Spleen (tissue), 11 donors: ENCODE measurements at regions not wholly inside any gene's neighbourhood (a gene's known extent, or its start where the extent isn't known, plus 50 kb on each side); places are given as distances from the start of the nearest gene placed in this dataset.

Experiments
- DNase-seq: peaks from one replicate; pipeline ENCODE4 v3.0.0-alpha.2; 2020
- H3K27ac ChIP-seq, 8 donors: fragments of 200-600 bp; sonication (generic) in 7 of 8; 1 replicate in 4 of 8; 2 replicates in 4 of 8; pipeline versions ENCODE4 v1.5.0 to v1.8.0; 2016 to 2021; ENCODE audit warnings: inconsistent platforms in 4 of 8, mild to moderate bottlenecking in 4 of 8, moderate library complexity in 1 of 8
- H3K27me3 ChIP-seq, 7 donors: fragments of 200-600 bp; sonication (generic) in 6 of 7; replicated peaks in 1 of 7; 1 replicate in 4 of 7; 2 replicates in 3 of 7; pipeline versions ENCODE4 v1.5.0 to v1.8.0; 2016 to 2021; ENCODE audit warnings: inconsistent platforms in 3 of 7, mild to moderate bottlenecking in 1 of 7
- H3K36me3 ChIP-seq, 6 donors: fragments of 200-600 bp; sonication (generic) in 5 of 6; 1 replicate in 4 of 6; 2 replicates in 2 of 6; pipeline versions ENCODE4 v1.5.0 to v1.8.0; 2016 to 2021; ENCODE audit warnings: inconsistent platforms in 2 of 6
- H3K4me1 ChIP-seq, 6 donors: fragments of 200-600 bp; sonication (generic) in 5 of 6; 1 replicate in 3 of 6; 2 replicates in 3 of 6; pipeline versions ENCODE4 v1.5.0 to v1.8.0; 2016 to 2021; ENCODE audit warnings: inconsistent platforms in 3 of 6
- H3K4me3 ChIP-seq, 8 donors: fragments of 200-600 bp; sonication (generic) in 7 of 8; 1 replicate in 4 of 8; 2 replicates in 4 of 8; pipeline versions ENCODE4 v1.5.0 to v1.8.0; 2016 to 2021; ENCODE audit warnings: inconsistent platforms in 4 of 8, mild to moderate bottlenecking in 4 of 8, moderate library complexity in 2 of 8
- H3K9me3 ChIP-seq, 8 donors: fragments of 200-600 bp; sonication (generic) in 7 of 8; 1 replicate in 4 of 8; 2 replicates in 4 of 8; pipeline versions ENCODE4 v1.5.0 to v1.8.0; 2016 to 2021; ENCODE audit warnings: inconsistent platforms in 4 of 8
- CTCF ChIP-seq, 11 experiments: fragments of 200-600 bp in 7 of 11; fragments of 450-650 bp in 4 of 11; sonication (generic) in 4 of 11; IDR thresholded peaks in 8 of 11; conservative IDR thresholded peaks in 3 of 11; 1 replicate in 7 of 11; 2 replicates in 4 of 11; pipeline versions ENCODE4 v1.4.0 to v1.8.0; 2016 to 2021; ENCODE audit warnings: antibody characterized with exemption in 11 of 11, inconsistent platforms in 4 of 11, mild to moderate bottlenecking in 1 of 11
- POLR2A ChIP-seq, 3 donors: fragments of 450-650 bp; IDR thresholded peaks; one replicate each; pipeline ENCODE4 v1.5.1; 2017; ENCODE audit warnings: antibody characterized with exemption in 3 of 3, mild to moderate bottlenecking in 1 of 3
- POLR2AphosphoS5 ChIP-seq, 3 donors: sonication (generic); formaldehyde crosslinking; IDR thresholded peaks; one replicate each; pipeline ENCODE4 v1.5.1; 2017; ENCODE audit warnings: antibody characterized with exemption in 3 of 3
- WGBS, 5 donors: extraction: QIAGEN DNeasy Blood & Tissue Kit in 3 of 5; methylation state at CpG; one replicate each; pipeline versions ENCODE4 v1.1.5 to v1.1.7; 2013 to 2018; 5-methylcytosine and 5-hydroxymethylcytosine counted together
- intact Hi-C: fragments of 100-400 bp; cut with DNase I; formaldehyde crosslinking; loops from one replicate; pipeline ENCODE4 v1.15.0; 2023; ENCODE audit warnings: low total_unique reads
- donor health status: healthy with polysubstance abuse.
- donor health status: DM: no; HTN: no; CAD: no; lungs with moderate emphysema.
- donor health status: DM: no; HTN: no; CAD: no.
- donor health status: Bipolar disorder and iron deficiency.
- donor health status: healthy.
- donor health status: DM: no; HTN: no; CAD: no.
- donor health status: DM: yes; HTN: yes; CAD: no.

- no peak overlapping the region for H3K27ac ChIP-seq
- peaks cover 0 to 5% (median 0%) of the 10 kb centered on the region in 6 donors for H3K4me1 ChIP-seq
- TF ChIP-seq POLR2AphosphoS5 (IDR thresholded peaks at IDR 0.05) (no peak), CTCF (IDR thresholded peaks at IDR 0.05 in 8 of 11, conservative IDR thresholded peaks at IDR 0.05 in 3 of 11) (peak in 2 of 11 experiments; percentile 17 to 21)
- WGBS, 5 donors, result 61 to 77% (median 71%) methylated on average over 5 of the region's 5 CpGs
- H3K36me3 ChIP-seq, result no peaks in the 10 kb centered on the region
- H3K9me3 ChIP-seq, result peaks cover 0 to 36% (median 2%) of the 10 kb centered on the region in 8 donors
- H3K27me3 ChIP-seq, result no peaks in the 10 kb centered on the region
- no peak overlapping the region for H3K4me3 ChIP-seq
- intact Hi-C loops, result no loop called here
- DNase-seq, result no peak
Measured at GRCh38 chr7:68537774-68538071, 1060.6 kb upstream of the AUTS2 start.

GRCh38 chr7:68542831-68543230, 1055.4 kb upstream of the AUTS2 start:
- Histone ChIP-seq H3K36me3 (no peaks in the 10 kb centered on the region), H3K4me3 (no peak overlapping the region), H3K9me3 (peaks cover 0 to 25% (median 2%) of the 10 kb centered on the region in 8 donors), H3K4me1 (no peaks in the 10 kb centered on the region), H3K27me3 (no peaks in the 10 kb centered on the region), H3K27ac (no peak overlapping the region)
- TF ChIP-seq POLR2A (IDR thresholded peaks at IDR 0.05) (no peak), POLR2AphosphoS5 (IDR thresholded peaks at IDR 0.05) (no peak), CTCF (IDR thresholded peaks at IDR 0.05 in 8 of 11, conservative IDR thresholded peaks at IDR 0.05 in 3 of 11) (no peak)
- intact Hi-C loops, result no loop called here
- DNase-seq, result no peak
- 76 to 83% (median 82%) methylated on average over 3 of the region's 3 CpGs for WGBS, 5 donors

GRCh38 chr7:68544851-68545250, 1053.4 kb upstream of the AUTS2 start:
- DNase-seq, result no peak
- intact Hi-C loops, result no loop called here
- Histone ChIP-seq H3K36me3 (no peaks in the 10 kb centered on the region), H3K27me3 (no peaks in the 10 kb centered on the region), H3K4me3 (no peak overlapping the region), H3K4me1 (no peaks in the 10 kb centered on the region), H3K9me3 (peaks cover 0 to 15% (median 2%) of the 10 kb centered on the region in 8 donors), H3K27ac (no peak overlapping the region)
- TF ChIP-seq POLR2AphosphoS5 (IDR thresholded peaks at IDR 0.05) (no peak), CTCF (IDR thresholded peaks at IDR 0.05 in 8 of 11, conservative IDR thresholded peaks at IDR 0.05 in 3 of 11) (no peak), POLR2A (IDR thresholded peaks at IDR 0.05) (no peak)
- 54 to 80% (median 59%) methylated on average over 4 of the region's 4 CpGs for WGBS, 5 donors

GRCh38 chr7:68547181-68547580, 1051.1 kb upstream of the AUTS2 start:
- Histone ChIP-seq H3K4me3 (no peak overlapping the region), H3K27me3 (no peaks in the 10 kb centered on the region), H3K9me3 (peaks cover 0 to 3% (median 0%) of the 10 kb centered on the region in 8 donors), H3K4me1 (no peaks in the 10 kb centered on the region), H3K36me3 (no peaks in the 10 kb centered on the region), H3K27ac (no peak overlapping the region)
- no peak for TF ChIP-seq CTCF (IDR thresholded peaks at IDR 0.05 in 8 of 11, conservative IDR thresholded peaks at IDR 0.05 in 3 of 11)
- TF ChIP-seq POLR2AphosphoS5 (IDR thresholded peaks at IDR 0.05), result no peak
- TF ChIP-seq POLR2A (IDR thresholded peaks at IDR 0.05), result no peak
- 55 to 80% (median 65%) methylated on average over 6 of the region's 6 CpGs for WGBS, 5 donors
- no peak for DNase-seq
- intact Hi-C loops, result no loop called here
